ENCODE measurements at regions not wholly inside any gene's neighbourhood (a gene's known extent, or its start where the extent isn't known, plus 50 kb on each side); places are given as distances from the start of the nearest gene placed in this dataset.
"Not testable (repeated sequence)": the region's sequence is repeated elsewhere in the genome, so short reads cannot be mapped to it uniquely, and the experiment has no call there.

GRCh38 chr2:186991766-186992417 is 142.9 kb upstream of the ZSWIM2 start:
- DNase-seq (ENCODE audit: low spot score) = no peak

GRCh38 chr2:186984966-186985365 is 136.0 kb upstream of the ZSWIM2 start:
- no peak for DNase-seq (ENCODE audit: low spot score)

DNA sequence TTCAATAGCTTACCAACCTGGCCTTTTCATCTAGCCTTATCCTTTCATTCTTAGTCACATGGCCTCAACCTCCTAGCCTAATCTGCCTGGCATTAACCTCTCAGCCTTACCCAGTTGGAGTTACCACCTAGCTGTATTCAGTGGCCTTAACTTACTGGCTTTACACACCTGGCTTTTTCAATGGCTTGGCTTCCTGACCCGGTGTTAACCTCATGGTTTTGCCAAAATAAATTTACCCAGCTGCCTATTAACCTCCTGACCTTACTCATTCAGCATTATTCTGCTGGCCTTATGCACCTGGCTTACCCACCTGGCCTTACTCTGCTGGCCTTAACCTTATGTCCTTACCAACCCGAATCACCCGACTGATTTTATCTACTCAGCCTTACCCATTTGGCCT is 135.5 kb upstream of the ZSWIM2 start:
- DNase-seq (ENCODE audit: low spot score) = no peak

DNA sequence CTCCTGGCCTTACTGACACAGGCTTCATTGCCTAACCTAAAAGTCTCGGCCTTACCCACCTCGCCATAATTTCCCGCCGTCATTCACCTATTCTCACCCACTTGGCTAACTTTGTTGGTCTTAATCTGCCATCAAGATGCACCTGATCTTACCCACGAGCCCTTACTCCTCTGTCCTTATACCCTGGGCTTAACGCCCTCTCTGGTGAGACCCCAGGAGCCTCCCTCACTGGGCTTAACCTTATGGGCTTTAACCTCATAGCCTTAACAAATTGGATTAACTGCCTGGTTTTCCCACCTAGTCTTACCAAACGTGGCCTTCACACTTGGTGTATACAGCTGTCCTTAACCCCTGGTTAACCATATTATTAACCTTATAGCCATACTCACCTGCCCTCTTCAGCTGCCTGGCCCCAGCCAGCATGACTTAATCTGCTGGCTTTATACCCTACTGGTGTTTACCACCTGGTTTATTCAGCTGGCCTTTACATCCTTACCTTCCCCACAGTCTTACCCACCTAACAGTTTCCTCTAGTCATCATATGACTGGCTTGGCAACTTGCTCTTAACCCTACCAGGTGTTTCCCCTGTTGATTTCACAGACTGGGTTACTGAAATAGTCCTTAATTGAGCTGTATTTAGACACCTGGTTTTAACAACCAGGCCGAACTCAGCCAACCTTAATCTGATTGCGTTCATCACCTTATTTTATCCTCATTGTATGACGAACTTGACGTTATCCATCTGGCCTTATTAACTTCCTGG is 132.0 kb upstream of the ZSWIM2 start:
- no peak for DNase-seq (ENCODE audit: low spot score)

- DNase-seq (ENCODE audit: low spot score) = no peak
Observed at GRCh38 chr2:186980117-186980442, 131.1 kb upstream of the ZSWIM2 start.

- no peak for DNase-seq (ENCODE audit: low spot score)
Observed at GRCh38 chr2:186979439-186980116, 130.6 kb upstream of the ZSWIM2 start.

DNA sequence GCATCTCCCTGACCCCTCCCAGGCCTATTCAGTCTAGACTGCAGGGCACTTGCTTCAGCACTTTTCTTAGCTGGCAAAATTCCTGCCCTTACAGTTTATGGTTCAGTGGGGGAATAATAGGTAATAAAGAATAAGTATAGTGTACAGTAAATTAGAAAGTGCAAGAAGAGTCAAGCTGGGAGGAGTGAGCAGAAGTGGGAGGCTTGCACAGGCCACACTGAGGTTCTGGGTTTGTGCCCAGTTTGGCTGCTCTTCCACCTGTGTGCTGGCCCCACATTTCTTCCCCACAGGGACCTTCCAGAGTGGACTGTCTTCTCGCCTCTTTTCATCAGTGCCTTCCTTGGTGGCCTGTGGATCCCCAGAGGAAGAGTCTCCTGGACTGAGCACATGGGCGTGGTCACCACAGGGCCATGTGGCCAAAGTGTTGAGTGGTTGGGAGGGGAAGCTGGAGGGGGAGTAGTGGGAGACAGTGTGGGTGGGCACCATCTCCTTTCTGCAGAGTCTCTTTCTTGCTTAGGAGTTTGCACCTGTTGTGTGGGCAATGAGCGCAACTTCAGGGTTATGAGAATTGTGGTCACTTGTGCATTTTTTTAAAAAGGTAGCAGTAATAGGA is 128.6 kb upstream of the ZSWIM2 start:
- no peak for DNase-seq (ENCODE audit: low spot score)

- no peak for DNase-seq (ENCODE audit: low spot score)
Observed at GRCh38 chr2:186976329-186976728, 127.4 kb upstream of the ZSWIM2 start.

DNA sequence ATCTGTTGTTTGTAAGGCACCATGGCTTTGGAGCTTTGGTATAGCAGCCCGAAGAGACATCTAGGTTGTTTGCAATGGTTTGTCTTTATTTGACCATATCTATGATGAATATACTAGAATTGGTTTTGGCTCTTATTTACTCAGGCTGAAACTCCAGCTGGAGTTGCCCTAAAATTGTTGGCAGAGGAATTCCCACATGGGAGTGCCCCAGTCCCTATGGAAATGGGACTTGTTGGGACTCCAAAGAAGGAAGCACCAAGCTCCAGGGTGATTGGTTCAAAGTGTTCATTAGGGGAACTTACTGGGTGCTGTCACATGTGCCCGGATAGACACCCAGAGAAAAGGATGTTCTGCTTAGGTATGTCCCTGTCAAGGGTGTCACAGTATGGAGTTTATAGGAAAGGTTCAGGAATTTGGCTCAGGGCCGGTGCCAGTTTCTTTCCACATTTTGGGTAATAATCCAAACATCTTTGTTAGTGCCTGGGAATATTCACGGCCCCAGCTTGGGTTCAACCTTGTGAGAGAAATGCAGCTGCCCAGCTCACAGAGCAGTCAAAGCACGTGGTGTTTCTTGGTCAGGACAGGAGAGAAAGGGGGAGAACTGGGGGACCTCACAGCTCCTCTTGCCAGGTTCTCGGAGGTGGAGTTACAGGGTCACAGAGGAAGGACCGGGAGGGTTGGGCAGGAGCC is 123.5 kb upstream of the ZSWIM2 start:
- DNase-seq (ENCODE audit: low spot score) = no peak

- no peak for DNase-seq (ENCODE audit: low spot score)
Observed at GRCh38 chr2:186968277-186968676, 119.3 kb upstream of the ZSWIM2 start.

DNA sequence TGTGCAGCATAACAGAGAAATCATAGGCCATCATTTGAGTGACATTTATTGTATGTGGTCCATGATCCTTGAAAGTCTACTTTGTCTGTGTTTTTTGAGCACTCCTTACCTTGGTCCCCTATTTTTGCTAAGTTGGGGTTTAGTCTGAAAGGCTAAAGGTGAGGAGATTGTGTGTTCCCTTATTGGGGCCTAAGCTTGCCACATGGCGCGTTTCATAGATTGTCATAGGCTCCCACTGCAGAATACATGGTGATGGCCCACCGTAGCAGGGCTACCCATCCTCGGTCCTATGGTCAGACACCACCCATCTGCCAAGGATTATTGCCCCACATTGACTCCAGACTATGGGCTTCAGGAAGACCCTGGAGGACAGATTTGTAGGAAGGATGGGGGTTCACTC is 117.0 kb upstream of the ZSWIM2 start:
- DNase-seq (ENCODE audit: low spot score) = no peak

DNA sequence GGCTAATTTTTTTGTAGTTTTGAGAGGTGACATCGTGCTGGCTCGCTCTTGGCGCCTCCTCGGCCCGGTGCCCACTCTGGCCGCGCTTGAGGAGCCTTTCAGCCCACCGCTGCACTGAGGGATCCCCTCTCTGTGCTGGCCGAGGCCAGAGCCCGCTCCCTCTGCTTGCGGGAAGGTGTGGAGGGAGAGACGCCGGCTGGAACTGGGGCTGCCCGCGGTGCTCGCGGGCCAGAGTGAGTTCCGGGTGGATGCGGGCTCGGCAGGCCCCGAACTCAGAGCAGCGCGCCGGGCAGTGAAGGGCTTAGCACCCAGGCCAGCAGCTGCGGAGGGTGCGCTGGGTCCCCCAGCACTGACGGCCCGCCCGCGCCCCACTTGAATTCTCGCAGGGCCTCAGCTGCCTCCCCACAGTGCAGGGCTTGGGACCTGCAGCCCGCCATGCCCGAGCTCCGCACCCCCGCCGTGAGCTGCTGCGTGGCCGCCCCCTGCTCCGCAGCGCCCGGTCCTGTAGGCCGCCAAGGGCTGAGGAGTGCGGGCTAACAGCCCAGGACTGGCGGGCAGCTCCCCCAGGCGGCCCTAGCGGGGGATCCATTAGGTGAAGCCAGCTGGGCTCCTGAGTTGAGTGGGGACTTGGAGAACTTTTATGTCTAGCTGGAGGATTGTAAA is 113.2 kb upstream of the ZSWIM2 start:
- DNase-seq (ENCODE audit: low spot score) = no peak

- not testable (repeated sequence) for DNase-seq (ENCODE audit: low spot score)
Observed at GRCh38 chr2:186960241-186960640, 111.3 kb upstream of the ZSWIM2 start.

DNA sequence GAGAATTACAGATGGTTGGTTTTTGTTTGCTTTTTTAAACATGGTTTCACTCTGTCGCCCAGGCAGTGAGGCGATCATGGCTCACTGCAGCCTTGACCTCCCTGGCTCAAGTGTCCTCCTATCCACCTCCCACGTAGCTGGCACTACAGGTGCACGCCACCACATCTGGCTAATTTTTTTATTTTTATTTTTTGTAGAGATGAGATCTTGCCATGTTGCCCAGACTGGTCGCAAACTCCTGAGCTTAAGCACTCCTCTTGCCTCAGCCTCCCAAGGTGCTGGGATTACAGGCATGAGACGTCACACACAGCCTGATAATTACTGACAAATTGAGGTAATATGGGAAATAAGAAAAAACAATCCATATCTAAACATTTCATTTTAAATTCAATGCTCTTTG is 110.5 kb upstream of the ZSWIM2 start:
- no peak for DNase-seq (ENCODE audit: low spot score)

DNA sequence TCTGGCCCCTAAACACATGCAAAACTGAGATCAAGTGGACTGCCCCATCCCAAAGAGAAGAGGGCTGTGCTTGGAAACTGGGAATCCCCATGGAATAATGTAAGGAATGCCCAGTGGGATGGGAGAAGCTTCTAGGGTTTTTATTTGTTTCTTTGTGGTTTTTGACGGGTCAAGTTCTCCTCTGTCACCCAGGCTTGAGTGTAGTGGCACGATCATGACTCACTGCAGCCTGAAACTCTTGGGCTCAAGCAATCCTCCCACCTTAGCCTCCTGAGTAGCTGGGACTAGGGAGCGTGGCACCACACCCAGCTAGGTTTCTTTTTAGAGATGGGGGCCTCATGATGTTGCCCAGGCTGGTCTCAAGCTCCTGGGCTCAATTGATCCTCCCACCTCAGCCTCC is 101.7 kb upstream of the ZSWIM2 start:
- DNase-seq (ENCODE audit: low spot score) = peak; percentile 18

GRCh38 chr2:186949726-186950256 is 100.8 kb upstream of the ZSWIM2 start:
- no peak for DNase-seq (ENCODE audit: low spot score)

DNA sequence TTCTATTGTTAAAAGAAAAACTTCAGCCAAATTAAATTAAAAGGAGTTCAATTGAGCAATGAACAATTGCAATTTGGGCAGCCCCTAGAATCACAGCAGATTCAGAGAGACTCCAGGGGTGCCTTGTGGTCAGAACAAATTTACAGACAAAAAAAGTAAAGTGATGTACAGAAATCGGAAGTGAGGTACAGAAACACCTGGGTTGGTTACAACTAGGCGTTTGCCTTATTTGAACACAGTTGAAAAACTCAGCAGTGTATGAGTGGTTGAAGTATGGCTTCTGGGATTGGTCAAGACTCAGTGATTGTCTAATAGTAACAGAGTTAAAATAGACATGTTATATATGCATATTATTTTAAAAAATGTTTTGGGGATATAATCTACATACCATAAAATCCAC is 98.5 kb upstream of the ZSWIM2 start:
- DNase-seq (ENCODE audit: low spot score) = no peak

GRCh38 chr2:186946896-186947467 is 98.0 kb upstream of the ZSWIM2 start:
- no peak for DNase-seq (ENCODE audit: low spot score)

- no peak for DNase-seq (ENCODE audit: low spot score)
Observed at GRCh38 chr2:186941853-186942252, 92.9 kb upstream of the ZSWIM2 start.

GRCh38 chr2:186940463-186940862 is 91.5 kb upstream of the ZSWIM2 start:
- DNase-seq (ENCODE audit: low spot score) = no peak

- no peak for DNase-seq (ENCODE audit: low spot score)
Observed at GRCh38 chr2:186934420-186934819, 85.5 kb upstream of the ZSWIM2 start.
